ENCODE measurements at regions not wholly inside any gene's neighbourhood (a gene's known extent, or its start where the extent isn't known, plus 50 kb on each side); places are given as distances from the start of the nearest gene placed in this dataset.

- Histone ChIP-seq H3K36me3 (ENCODE audit: control insufficient read depth, insufficient read depth, low read length) (no peaks in the 10 kb centered on the region), H3K4me3 (ENCODE audit: insufficient read depth, low read depth, low read length, poor library complexity, severe bottlenecking) (no peak overlapping the region), H3K9me3 (ENCODE audit: control insufficient read depth, low read length) (no peaks in the 10 kb centered on the region), H3K27ac (ENCODE audit: insufficient read depth, low read length, poor library complexity, severe bottlenecking) (no peak overlapping the region), H3K27me3 (replicated peaks; ENCODE audit: control insufficient read depth, insufficient read depth, low read length, poor library complexity, severe bottlenecking) (no peaks in the 10 kb centered on the region), H3K4me1 (ENCODE audit: control insufficient read depth, insufficient read depth, low read length, poor library complexity, severe bottlenecking) (no peaks in the 10 kb centered on the region)
- no peak for DNase-seq
Measured at GRCh38 chr18:78649421-78649820, 330.2 kb upstream of the SALL3 start.

- Histone ChIP-seq H3K4me3 (ENCODE audit: insufficient read depth, low read depth, low read length, poor library complexity, severe bottlenecking) (no peak overlapping the region), H3K27ac (ENCODE audit: insufficient read depth, low read length, poor library complexity, severe bottlenecking) (no peak overlapping the region), H3K9me3 (ENCODE audit: control insufficient read depth, low read length) (no peaks in the 10 kb centered on the region), H3K4me1 (ENCODE audit: control insufficient read depth, insufficient read depth, low read length, poor library complexity, severe bottlenecking) (no peaks in the 10 kb centered on the region), H3K36me3 (ENCODE audit: control insufficient read depth, insufficient read depth, low read length) (no peaks in the 10 kb centered on the region), H3K27me3 (replicated peaks; ENCODE audit: control insufficient read depth, insufficient read depth, low read length, poor library complexity, severe bottlenecking) (no peaks in the 10 kb centered on the region)
- DNase-seq, result no peak
Measured at GRCh38 chr18:78650926-78651325, 328.7 kb upstream of the SALL3 start.

GRCh38 chr18:78652001-78652545 is 327.5 kb upstream of the SALL3 start:
- H3K4me3 ChIP-seq (ENCODE audit: insufficient read depth, low read depth, low read length, poor library complexity, severe bottlenecking), result no peak overlapping the region
- no peaks in the 10 kb centered on the region for H3K9me3 ChIP-seq (ENCODE audit: control insufficient read depth, low read length)
- H3K27me3 ChIP-seq (replicated peaks; ENCODE audit: control insufficient read depth, insufficient read depth, low read length, poor library complexity, severe bottlenecking), result no peaks in the 10 kb centered on the region
- H3K4me1 ChIP-seq (ENCODE audit: control insufficient read depth, insufficient read depth, low read length, poor library complexity, severe bottlenecking), result no peaks in the 10 kb centered on the region
- no peak overlapping the region for H3K27ac ChIP-seq (ENCODE audit: insufficient read depth, low read length, poor library complexity, severe bottlenecking)
- H3K36me3 ChIP-seq (ENCODE audit: control insufficient read depth, insufficient read depth, low read length), result no peaks in the 10 kb centered on the region
- no peak for DNase-seq

GRCh38 chr18:78655921-78656320 is 323.7 kb upstream of the SALL3 start:
- H3K27ac ChIP-seq (ENCODE audit: insufficient read depth, low read length, poor library complexity, severe bottlenecking), result no peak overlapping the region
- no peaks in the 10 kb centered on the region for H3K4me1 ChIP-seq (ENCODE audit: control insufficient read depth, insufficient read depth, low read length, poor library complexity, severe bottlenecking)
- H3K4me3 ChIP-seq (ENCODE audit: insufficient read depth, low read depth, low read length, poor library complexity, severe bottlenecking), result no peak overlapping the region
- H3K27me3 ChIP-seq (replicated peaks; ENCODE audit: control insufficient read depth, insufficient read depth, low read length, poor library complexity, severe bottlenecking), result no peaks in the 10 kb centered on the region
- no peaks in the 10 kb centered on the region for H3K36me3 ChIP-seq (ENCODE audit: control insufficient read depth, insufficient read depth, low read length)
- DNase-seq, result no peak
- H3K9me3 ChIP-seq (ENCODE audit: control insufficient read depth, low read length), result no peaks in the 10 kb centered on the region

- H3K27ac ChIP-seq (ENCODE audit: insufficient read depth, low read length, poor library complexity, severe bottlenecking), result no peak overlapping the region
- H3K4me1 ChIP-seq (ENCODE audit: control insufficient read depth, insufficient read depth, low read length, poor library complexity, severe bottlenecking), result no peaks in the 10 kb centered on the region
- H3K27me3 ChIP-seq (replicated peaks; ENCODE audit: control insufficient read depth, insufficient read depth, low read length, poor library complexity, severe bottlenecking), result no peaks in the 10 kb centered on the region
- no peak overlapping the region for H3K4me3 ChIP-seq (ENCODE audit: insufficient read depth, low read depth, low read length, poor library complexity, severe bottlenecking)
- no peak for DNase-seq
- no peaks in the 10 kb centered on the region for H3K36me3 ChIP-seq (ENCODE audit: control insufficient read depth, insufficient read depth, low read length)
- no peaks in the 10 kb centered on the region for H3K9me3 ChIP-seq (ENCODE audit: control insufficient read depth, low read length)
Measured at GRCh38 chr18:78656346-78656925, 323.2 kb upstream of the SALL3 start.

GRCh38 chr18:78658531-78658930 is 321.1 kb upstream of the SALL3 start:
- no peaks in the 10 kb centered on the region for H3K9me3 ChIP-seq (ENCODE audit: control insufficient read depth, low read length)
- no peaks in the 10 kb centered on the region for H3K27me3 ChIP-seq (replicated peaks; ENCODE audit: control insufficient read depth, insufficient read depth, low read length, poor library complexity, severe bottlenecking)
- no peak overlapping the region for H3K4me3 ChIP-seq (ENCODE audit: insufficient read depth, low read depth, low read length, poor library complexity, severe bottlenecking)
- no peak for DNase-seq
- H3K27ac ChIP-seq (ENCODE audit: insufficient read depth, low read length, poor library complexity, severe bottlenecking), result no peak overlapping the region
- H3K4me1 ChIP-seq (ENCODE audit: control insufficient read depth, insufficient read depth, low read length, poor library complexity, severe bottlenecking), result no peaks in the 10 kb centered on the region
- no peaks in the 10 kb centered on the region for H3K36me3 ChIP-seq (ENCODE audit: control insufficient read depth, insufficient read depth, low read length)

GRCh38 chr18:78659057-78659456 is 320.6 kb upstream of the SALL3 start:
- H3K9me3 ChIP-seq (ENCODE audit: control insufficient read depth, low read length), result no peaks in the 10 kb centered on the region
- no peaks in the 10 kb centered on the region for H3K27me3 ChIP-seq (replicated peaks; ENCODE audit: control insufficient read depth, insufficient read depth, low read length, poor library complexity, severe bottlenecking)
- DNase-seq, result no peak

GRCh38 chr18:78659748-78660147 is 319.9 kb upstream of the SALL3 start:
- no peak for DNase-seq
- Histone ChIP-seq H3K27me3 (replicated peaks; ENCODE audit: control insufficient read depth, insufficient read depth, low read length, poor library complexity, severe bottlenecking) (no peaks in the 10 kb centered on the region), H3K4me1 (ENCODE audit: control insufficient read depth, insufficient read depth, low read length, poor library complexity, severe bottlenecking) (no peaks in the 10 kb centered on the region), H3K4me3 (ENCODE audit: insufficient read depth, low read depth, low read length, poor library complexity, severe bottlenecking) (no peak overlapping the region), H3K36me3 (ENCODE audit: control insufficient read depth, insufficient read depth, low read length) (no peaks in the 10 kb centered on the region), H3K9me3 (ENCODE audit: control insufficient read depth, low read length) (no peaks in the 10 kb centered on the region), H3K27ac (ENCODE audit: insufficient read depth, low read length, poor library complexity, severe bottlenecking) (no peak overlapping the region)

More at GRCh38 chr18:78659057-78659456, 320.6 kb upstream of the SALL3 start:
- no peak overlapping the region for H3K4me3 ChIP-seq (ENCODE audit: insufficient read depth, low read depth, low read length, poor library complexity, severe bottlenecking)
- no peaks in the 10 kb centered on the region for H3K36me3 ChIP-seq (ENCODE audit: control insufficient read depth, insufficient read depth, low read length)
- H3K27ac ChIP-seq (ENCODE audit: insufficient read depth, low read length, poor library complexity, severe bottlenecking), result no peak overlapping the region
- H3K4me1 ChIP-seq (ENCODE audit: control insufficient read depth, insufficient read depth, low read length, poor library complexity, severe bottlenecking), result no peaks in the 10 kb centered on the region

- no peak for DNase-seq
- Histone ChIP-seq H3K27ac (ENCODE audit: insufficient read depth, low read length, poor library complexity, severe bottlenecking) (no peak overlapping the region), H3K36me3 (ENCODE audit: control insufficient read depth, insufficient read depth, low read length) (no peaks in the 10 kb centered on the region), H3K27me3 (replicated peaks; ENCODE audit: control insufficient read depth, insufficient read depth, low read length, poor library complexity, severe bottlenecking) (no peaks in the 10 kb centered on the region), H3K9me3 (ENCODE audit: control insufficient read depth, low read length) (no peaks in the 10 kb centered on the region), H3K4me3 (ENCODE audit: insufficient read depth, low read depth, low read length, poor library complexity, severe bottlenecking) (no peak overlapping the region), H3K4me1 (ENCODE audit: control insufficient read depth, insufficient read depth, low read length, poor library complexity, severe bottlenecking) (no peaks in the 10 kb centered on the region)
Measured at GRCh38 chr18:78660311-78660710, 319.3 kb upstream of the SALL3 start.

GRCh38 chr18:78661316-78661715 is 318.3 kb upstream of the SALL3 start:
- DNase-seq, result no peak
- Histone ChIP-seq H3K9me3 (ENCODE audit: control insufficient read depth, low read length) (no peaks in the 10 kb centered on the region), H3K27ac (ENCODE audit: insufficient read depth, low read length, poor library complexity, severe bottlenecking) (no peak overlapping the region)

More at GRCh38 chr18:78661316-78661715, 318.3 kb upstream of the SALL3 start:
- H3K4me1 ChIP-seq (ENCODE audit: control insufficient read depth, insufficient read depth, low read length, poor library complexity, severe bottlenecking), result no peaks in the 10 kb centered on the region
- no peaks in the 10 kb centered on the region for H3K27me3 ChIP-seq (replicated peaks; ENCODE audit: control insufficient read depth, insufficient read depth, low read length, poor library complexity, severe bottlenecking)
- no peaks in the 10 kb centered on the region for H3K36me3 ChIP-seq (ENCODE audit: control insufficient read depth, insufficient read depth, low read length)
- no peak overlapping the region for H3K4me3 ChIP-seq (ENCODE audit: insufficient read depth, low read depth, low read length, poor library complexity, severe bottlenecking)

Data from effector memory CD4-positive, alpha-beta T cell (primary cell).